HG03565 (cell line): ENCODE measurements at regions not wholly inside any gene's neighbourhood (a gene's known extent, or its start where the extent isn't known, plus 50 kb on each side); places are given as distances from the start of the nearest gene placed in this dataset.

ENCODE experiments used
- ATAC-seq: cut with Tn5 transposase; IDR thresholded peaks from one replicate; pipeline ENCODE4 v1.9.1; 2021; ENCODE audit warnings: mild to moderate bottlenecking, moderate library complexity; ENCODE audit not compliant: unreplicated experiment

GRCh38 chr5:167555565-167556166 is 735.8 kb upstream of the WWC1 start:
- ATAC-seq = no peak

- ATAC-seq = no peak
Measured at GRCh38 chr5:167557359-167557758, 734.1 kb upstream of the WWC1 start.

GRCh38 chr5:167561796-167562195 is 729.6 kb upstream of the WWC1 start:
- ATAC-seq = no peak

DNA sequence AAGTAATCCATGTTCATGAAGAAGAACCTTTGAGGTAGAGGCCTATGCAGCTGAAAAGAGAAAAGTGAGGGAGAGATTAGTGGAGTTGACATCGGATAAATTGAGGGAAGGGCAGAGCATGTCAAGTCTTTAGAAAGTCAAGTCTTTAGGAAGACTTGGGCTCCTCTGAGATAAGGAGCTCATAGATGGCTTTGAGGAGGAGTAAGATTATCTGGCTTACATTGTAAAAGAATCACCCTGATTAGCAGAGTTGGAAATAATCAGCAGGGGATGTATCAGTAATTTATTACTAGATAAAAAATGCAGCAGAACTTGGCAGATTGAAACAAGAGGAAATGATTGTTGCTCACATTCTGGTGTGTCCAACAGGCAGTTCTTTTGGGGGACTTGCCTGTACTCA is 727.2 kb upstream of the WWC1 start:
- no peak for ATAC-seq

DNA sequence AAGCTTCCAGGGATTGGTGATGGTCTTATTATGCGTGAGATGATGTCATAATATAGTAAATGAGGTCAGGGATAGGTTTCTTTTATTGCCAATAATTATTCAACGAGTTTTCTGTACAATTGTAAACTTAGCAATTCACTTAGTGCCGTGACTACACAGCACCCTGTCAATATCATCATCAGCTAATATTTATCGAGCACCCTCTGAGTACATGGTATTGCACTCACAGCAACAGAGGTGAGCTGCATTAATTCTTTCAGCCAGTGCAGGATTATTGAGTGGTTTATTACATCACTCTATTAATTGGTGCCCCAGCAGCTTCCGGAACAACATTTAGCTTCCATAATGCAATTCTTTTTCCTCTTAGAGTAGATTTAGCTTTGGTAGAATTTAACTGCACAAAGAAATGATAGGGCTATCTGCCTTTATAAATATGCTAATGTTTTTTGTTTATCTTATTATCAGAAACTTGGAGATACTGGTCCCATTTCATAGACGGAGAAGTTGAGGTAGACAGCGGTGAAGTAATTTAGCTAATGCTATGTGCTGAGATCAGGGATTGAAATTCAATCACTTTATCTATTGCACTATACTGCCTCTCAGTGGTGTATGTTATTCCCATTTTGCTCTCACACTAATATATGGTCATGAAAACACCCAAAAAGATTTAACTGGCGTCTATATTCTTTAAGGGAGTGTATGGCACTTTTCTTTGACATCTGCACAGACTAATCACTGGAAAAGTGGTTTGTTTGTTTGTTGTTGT is 726.1 kb upstream of the WWC1 start:
- ATAC-seq = no peak

- ATAC-seq = no peak
Measured at GRCh38 chr5:167570431-167570830, 721.0 kb upstream of the WWC1 start.

- no peak for ATAC-seq
Measured at GRCh38 chr5:167571824-167572223, 719.6 kb upstream of the WWC1 start.

- ATAC-seq = no peak
Measured at GRCh38 chr5:167573370-167574127, 717.9 kb upstream of the WWC1 start.

- no peak for ATAC-seq
Measured at GRCh38 chr5:167574464-167574863, 717.0 kb upstream of the WWC1 start.

DNA sequence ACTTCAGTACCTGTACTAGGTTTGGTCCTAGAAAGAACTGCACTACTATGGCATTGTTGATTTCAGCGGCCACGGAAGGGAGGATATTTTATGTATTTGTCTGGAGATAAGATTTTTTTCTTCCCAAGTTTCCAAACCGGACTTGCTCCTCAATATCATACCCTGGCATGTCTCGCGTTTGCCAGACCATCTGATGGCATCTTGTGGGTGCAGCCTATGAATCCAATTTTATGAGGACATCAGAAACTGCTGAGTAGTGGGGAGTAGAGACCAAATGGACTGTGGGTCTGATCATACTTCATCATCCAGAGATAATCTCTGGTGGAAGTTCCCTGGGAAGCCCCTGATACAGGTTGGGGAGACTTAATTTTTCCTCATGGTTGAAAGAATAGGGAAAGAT is 716.1 kb upstream of the WWC1 start:
- no peak for ATAC-seq

DNA sequence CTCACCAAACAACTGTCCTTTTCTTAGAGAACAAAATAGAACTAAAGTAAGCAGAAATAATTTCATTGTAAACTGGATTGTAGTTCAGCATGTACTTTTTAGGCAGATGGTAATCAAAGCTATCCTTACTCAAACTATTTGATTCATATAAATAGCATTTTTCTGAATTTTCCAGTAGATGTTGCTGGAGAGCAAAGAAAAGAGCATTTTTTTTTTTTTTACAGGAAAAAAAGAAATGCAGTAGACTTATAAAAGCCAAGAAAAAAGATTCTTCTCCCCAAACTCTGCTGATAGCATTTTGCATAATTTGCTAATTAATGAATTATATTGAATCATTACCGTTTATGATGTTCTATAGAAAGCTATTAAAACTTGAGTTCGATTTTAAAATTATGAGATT is 715.3 kb upstream of the WWC1 start:
- ATAC-seq = no peak

- no peak for ATAC-seq
Measured at GRCh38 chr5:167576897-167577296, 714.5 kb upstream of the WWC1 start.

DNA sequence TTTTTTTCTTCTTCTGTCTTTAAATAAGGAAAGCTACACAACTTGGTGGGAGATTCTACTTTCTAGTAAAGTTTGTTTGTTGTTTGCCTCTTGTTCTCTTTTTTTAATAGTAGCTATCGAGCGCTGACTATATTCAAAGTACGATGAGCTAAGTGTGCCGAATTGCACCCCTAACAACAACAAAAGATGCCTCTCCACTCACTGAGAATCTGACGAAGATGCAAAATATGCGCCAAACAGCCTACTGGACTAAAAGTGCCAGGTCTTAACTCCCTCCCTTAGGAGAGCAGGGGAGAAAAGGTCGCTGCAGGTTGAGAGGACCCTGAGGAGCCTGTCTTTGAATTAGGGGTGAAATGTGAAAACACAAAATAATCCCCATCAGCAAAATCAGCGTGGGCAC is 713.8 kb upstream of the WWC1 start:
- ATAC-seq = no peak

GRCh38 chr5:167578977-167579692 is 712.3 kb upstream of the WWC1 start:
- no peak for ATAC-seq

DNA sequence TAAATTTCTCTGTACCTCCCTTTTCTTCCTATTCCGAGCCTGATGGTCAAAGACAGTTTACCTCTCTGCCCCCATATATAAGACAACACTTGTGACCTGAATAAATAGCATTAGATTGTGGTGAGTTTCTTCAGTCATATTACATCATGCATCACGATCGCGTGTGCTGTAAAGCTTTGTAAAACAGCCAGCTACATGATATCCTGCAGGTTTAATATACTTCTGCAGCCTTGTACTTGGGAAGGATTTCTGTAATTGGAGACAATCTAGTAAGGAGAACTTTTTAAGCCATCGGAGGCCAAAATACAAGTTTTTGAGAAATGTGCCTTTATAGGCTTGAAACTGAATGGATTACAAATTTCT is 711.8 kb upstream of the WWC1 start:
- ATAC-seq = no peak

DNA sequence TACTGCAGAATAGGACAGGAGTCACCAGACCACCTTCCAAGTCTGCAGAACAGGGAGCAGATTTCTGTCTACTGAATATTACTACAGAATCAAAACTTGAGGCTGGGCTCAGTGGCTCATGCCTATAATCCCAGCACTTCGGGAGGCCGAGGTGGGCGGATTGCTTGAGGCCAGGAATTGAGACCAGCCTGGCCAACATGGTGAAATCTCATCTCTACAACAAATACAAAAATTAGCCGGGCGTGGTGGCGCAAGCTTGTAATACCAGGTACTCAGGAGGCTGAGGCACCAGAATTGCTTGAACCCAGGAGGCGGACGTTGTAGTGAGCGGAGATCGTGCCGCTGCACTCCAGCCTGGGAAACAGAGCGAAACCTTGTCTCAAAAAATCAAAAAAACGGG is 710.8 kb upstream of the WWC1 start:
- no peak for ATAC-seq

DNA sequence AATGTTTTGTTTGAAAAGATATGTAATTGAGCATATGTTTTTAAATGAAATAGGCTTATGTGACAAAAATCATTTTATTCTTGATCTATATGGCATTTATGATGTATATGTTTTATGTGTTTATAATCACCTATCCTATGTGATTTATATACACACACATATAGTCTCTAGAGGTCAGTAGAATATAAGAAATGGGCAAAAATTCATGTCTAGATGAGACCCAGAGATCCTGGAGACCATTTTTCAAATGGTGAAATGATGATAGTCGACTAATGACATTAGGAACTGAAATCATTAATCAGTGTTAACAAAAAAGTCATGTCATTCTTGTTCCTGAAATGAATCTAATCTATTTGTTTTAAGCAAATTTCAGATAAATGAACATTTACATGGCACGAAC is 709.2 kb upstream of the WWC1 start:
- ATAC-seq = no peak

GRCh38 chr5:167582886-167583285 is 708.6 kb upstream of the WWC1 start:
- no peak for ATAC-seq

- ATAC-seq = no peak
Measured at GRCh38 chr5:167585184-167585583, 706.3 kb upstream of the WWC1 start.

- no peak for ATAC-seq
Measured at GRCh38 chr5:167587772-167588437, 703.5 kb upstream of the WWC1 start.

- no peak for ATAC-seq
Measured at GRCh38 chr5:167592114-167592513, 699.3 kb upstream of the WWC1 start.
